ENCODE measurements at regions not wholly inside any gene's neighbourhood (a gene's known extent, or its start where the extent isn't known, plus 50 kb on each side); places are given as distances from the start of the nearest gene placed in this dataset.

DNA sequence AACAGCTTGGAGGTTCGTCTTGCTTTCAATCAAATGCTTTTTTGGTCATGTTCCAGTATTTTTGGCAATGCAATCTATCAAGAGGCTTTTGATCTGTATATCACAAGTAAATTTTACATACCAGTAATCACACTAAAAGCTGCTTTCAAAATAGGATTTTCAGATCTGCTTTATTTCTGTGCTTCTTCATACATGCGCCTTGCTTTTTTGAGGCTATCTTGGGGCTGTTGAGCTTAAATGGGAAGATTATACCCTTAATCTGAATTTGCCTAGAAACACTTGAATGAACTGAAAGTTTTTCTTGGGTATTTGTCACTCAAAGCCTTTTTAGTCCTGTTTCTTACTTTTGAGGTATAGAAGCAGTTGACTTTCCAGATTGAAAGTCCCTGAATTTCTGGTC, 62.1 kb upstream of the DCBLD2 start:
- no peak overlapping the region for H3K4me3 ChIP-seq (ENCODE audit: low read depth, low read length)
- TF ChIP-seq, protein P1, sequence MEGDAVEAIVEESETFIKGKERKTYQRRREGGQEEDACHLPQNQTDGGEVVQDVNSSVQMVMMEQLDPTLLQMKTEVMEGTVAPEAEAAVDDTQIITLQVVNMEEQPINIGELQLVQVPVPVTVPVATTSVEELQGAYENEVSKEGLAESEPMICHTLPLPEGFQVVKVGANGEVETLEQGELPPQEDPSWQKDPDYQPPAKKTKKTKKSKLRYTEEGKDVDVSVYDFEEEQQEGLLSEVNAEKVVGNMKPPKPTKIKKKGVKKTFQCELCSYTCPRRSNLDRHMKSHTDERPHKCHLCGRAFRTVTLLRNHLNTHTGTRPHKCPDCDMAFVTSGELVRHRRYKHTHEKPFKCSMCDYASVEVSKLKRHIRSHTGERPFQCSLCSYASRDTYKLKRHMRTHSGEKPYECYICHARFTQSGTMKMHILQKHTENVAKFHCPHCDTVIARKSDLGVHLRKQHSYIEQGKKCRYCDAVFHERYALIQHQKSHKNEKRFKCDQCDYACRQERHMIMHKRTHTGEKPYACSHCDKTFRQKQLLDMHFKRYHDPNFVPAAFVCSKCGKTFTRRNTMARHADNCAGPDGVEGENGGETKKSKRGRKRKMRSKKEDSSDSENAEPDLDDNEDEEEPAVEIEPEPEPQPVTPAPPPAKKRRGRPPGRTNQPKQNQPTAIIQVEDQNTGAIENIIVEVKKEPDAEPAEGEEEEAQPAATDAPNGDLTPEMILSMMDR (IDR thresholded peaks at IDR 0.05; ENCODE audit: borderline replicate concordance, insufficient read depth, low read depth, low read length) = no peak

DNA sequence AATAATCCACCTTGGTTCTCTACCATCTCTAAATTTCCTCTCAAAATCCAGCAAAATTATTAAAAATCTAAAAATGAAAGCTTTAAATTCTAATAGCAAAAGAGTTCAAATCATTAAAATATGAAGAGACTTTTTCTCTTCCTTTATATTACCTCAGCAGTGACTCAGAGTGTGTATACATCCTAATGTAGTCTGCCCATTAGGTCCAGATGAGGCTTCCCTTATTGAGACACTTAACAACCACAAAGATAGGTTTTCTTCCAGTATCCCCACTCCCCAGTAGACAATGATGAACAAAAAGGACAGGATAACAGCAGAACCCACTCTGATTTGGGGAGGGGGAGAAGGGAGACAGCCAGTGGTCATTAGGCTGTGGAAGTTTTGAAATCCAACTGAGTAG, 61.5 kb upstream of the DCBLD2 start:
- H3K4me3 ChIP-seq (ENCODE audit: low read depth, low read length) = no peak overlapping the region
- TF ChIP-seq, protein P1 (IDR thresholded peaks at IDR 0.05; ENCODE audit: borderline replicate concordance, insufficient read depth, low read depth, low read length) = no peak

DNA sequence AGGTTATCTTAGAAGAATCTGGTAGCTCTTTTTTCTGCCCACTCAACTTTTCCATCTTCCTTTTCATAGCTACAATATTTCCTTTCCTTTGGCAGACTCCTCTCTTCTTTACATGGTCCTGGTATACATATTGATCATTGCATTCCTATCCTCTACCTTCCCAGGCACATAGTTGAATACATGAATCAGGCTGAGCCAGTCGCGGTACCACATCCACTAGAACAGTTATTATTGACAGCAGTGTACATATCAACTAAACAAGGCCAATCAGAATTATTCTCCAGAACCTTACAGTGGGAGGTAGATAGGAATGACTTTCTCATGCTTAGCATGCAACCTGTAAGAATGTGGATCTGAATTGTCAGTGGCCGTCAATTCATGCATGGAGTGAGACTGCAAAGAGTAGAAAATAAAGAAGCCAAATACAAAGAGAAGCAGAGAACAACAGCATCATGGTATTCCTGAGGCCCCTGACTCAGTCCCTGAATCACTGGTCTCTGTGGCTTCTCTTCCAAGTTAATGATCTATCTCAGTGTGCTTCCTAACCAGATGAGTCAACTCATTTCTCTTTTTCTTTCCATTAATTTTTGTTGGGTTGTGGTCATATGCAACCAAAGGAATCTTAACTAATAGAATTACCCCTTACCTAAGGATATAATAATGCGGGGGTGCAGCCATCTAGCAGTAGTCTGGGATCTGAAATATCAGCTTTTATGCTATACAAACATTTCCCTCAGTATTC, 60.9 kb upstream of the DCBLD2 start:
- no peak overlapping the region for H3K4me3 ChIP-seq (ENCODE audit: low read depth, low read length)

DNA sequence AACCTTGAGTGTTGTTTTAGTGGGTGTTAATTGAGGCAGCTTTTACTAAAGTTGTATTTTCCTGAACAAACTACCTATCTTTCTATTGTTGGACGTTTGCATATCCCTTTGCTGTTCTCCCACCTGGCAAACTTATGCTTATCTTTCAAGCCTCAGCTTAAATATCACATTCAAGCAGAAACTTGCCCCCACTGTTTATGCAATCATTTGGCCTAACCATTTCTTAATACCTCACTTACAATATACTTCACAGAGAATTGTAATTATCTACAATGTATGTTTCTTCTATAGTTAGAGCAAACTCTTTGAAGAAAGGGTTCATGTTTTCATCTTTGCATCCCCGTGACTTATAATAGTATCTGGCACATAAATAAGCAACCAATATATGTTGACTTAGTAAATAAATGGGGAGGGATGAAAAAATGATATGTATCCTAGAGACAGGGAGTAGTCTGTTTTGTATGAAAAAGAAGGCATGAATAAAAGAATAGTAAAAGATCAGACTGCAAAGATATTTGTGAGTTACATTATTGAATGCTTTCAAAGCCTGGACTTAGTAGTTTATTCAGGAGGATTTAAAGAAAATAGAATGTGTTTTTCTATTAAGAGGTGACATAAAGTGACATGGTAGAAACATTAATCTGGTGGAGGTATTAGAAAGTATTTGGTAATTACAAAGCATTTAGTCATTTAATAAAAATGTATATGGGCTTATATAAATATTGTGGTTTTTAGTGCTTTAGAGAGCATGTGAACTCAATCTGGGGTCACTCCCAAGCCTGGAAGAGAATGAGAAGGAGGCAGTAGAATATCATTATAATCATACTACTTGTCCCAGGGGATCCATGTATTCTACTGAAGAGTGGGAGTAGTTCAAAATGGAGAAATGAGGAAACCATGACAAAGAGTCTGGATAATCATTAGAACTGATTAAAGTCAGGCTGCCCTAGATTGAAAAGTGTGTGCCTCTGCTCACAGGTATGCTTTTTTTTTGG, 60.0 kb upstream of the DCBLD2 start:
- TF ChIP-seq, protein P1 (IDR thresholded peaks at IDR 0.05; ENCODE audit: borderline replicate concordance, insufficient read depth, low read depth, low read length) = no peak
- H3K4me3 ChIP-seq (ENCODE audit: low read depth, low read length) = no peak overlapping the region

More for the DNA sequence above, 60.9 kb upstream of the DCBLD2 start:
- TF ChIP-seq, protein P1 (IDR thresholded peaks at IDR 0.05; ENCODE audit: borderline replicate concordance, insufficient read depth, low read depth, low read length) = no peak

DNA sequence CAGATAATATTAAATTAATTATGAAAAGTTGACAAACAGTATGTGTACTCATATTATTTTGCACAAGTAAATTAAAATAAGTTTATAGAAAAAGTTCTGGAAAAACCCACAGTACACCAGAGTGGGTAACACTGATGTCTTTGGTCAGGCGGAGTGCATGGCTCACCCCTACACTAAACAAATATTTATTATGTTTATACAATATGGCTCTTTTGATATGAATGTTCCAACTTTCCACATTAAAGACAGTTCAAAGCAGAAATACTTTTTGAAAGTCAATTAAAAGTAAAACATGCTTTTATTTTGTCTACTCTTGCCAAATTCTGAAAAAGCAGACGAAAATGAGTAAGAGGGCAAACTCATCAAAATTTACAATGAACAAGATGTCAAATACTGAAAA, 56.2 kb upstream of the DCBLD2 start:
- no peak overlapping the region for H3K4me3 ChIP-seq (ENCODE audit: low read depth, low read length)
- TF ChIP-seq, protein P1 (IDR thresholded peaks at IDR 0.05; ENCODE audit: borderline replicate concordance, insufficient read depth, low read depth, low read length) = no peak

DNA sequence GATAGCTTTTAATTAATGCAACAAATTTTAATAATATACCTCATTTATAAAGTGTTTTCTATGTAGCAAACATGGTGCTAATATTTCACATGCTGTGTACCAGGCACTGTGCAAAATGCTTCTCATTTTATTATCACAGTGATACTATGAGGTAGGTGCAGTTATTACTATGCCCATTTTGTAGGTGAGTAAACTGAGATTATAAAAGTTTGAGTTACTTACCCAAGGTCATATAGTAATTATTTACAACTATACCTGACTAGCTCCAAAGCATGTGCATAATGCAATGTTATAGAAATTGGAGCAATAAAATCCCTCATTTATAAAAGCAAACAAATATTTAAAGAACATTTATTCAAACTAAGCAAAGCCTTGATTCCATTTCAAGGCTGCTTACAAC, 54.5 kb upstream of the DCBLD2 start:
- no peak overlapping the region for H3K4me3 ChIP-seq (ENCODE audit: low read depth, low read length)
- TF ChIP-seq, protein P1 (IDR thresholded peaks at IDR 0.05; ENCODE audit: borderline replicate concordance, insufficient read depth, low read depth, low read length) = no peak

Measured in GM12875 (cell line).